ENCODE measurements at regions not wholly inside any gene's neighbourhood (a gene's known extent, or its start where the extent isn't known, plus 50 kb on each side); places are given as distances from the start of the nearest gene placed in this dataset.

- Histone ChIP-seq H3K36me3 (no peaks in the 10 kb centered on the region), H3K9me3 (replicated peaks) (no peaks in the 10 kb centered on the region), H3K4me3 (no peak overlapping the region), H3K4me1 (no peaks in the 10 kb centered on the region), H3K27ac (replicated peaks) (no peak overlapping the region), H3K27me3 (ENCODE audit: low read depth) (peaks cover 12% of the 10 kb centered on the region)
- TF ChIP-seq CTCF (IDR thresholded peaks at IDR 0.05; ENCODE audit: borderline replicate concordance) = no peak
- intact Hi-C loops (cut with micrococcal nuclease) = no loop called here
- no peak for DNase-seq
Observed at GRCh38 chr11:128251140-128251539, 336.2 kb downstream of the ETS1 start.

GRCh38 chr11:128250482-128250881 lies 336.9 kb downstream of the ETS1 start:
- intact Hi-C loops (cut with micrococcal nuclease) = no loop called here
- no peak for DNase-seq

GRCh38 chr11:128246810-128247594 lies 340.4 kb downstream of the ETS1 start:
- Histone ChIP-seq H3K4me3 (no peak overlapping the region), H3K36me3 (no peaks in the 10 kb centered on the region), H3K4me1 (no peaks in the 10 kb centered on the region), H3K9me3 (replicated peaks) (no peaks in the 10 kb centered on the region), H3K27ac (replicated peaks) (peak overlapping the region; percentile 36), H3K27me3 (ENCODE audit: low read depth) (peaks cover 12% of the 10 kb centered on the region)
- DNase-seq = no peak
- intact Hi-C loops (cut with micrococcal nuclease) = no loop called here
- no peak for TF ChIP-seq CTCF (IDR thresholded peaks at IDR 0.05; ENCODE audit: borderline replicate concordance)

More at GRCh38 chr11:128250482-128250881, 336.9 kb downstream of the ETS1 start:
- Histone ChIP-seq H3K9me3 (replicated peaks) (no peaks in the 10 kb centered on the region), H3K36me3 (no peaks in the 10 kb centered on the region), H3K4me1 (no peaks in the 10 kb centered on the region), H3K27me3 (ENCODE audit: low read depth) (peaks cover 12% of the 10 kb centered on the region), H3K27ac (replicated peaks) (no peak overlapping the region), H3K4me3 (no peak overlapping the region)
- no peak for TF ChIP-seq CTCF (IDR thresholded peaks at IDR 0.05; ENCODE audit: borderline replicate concordance)

- DNase-seq = no peak
- Histone ChIP-seq H3K9me3 (replicated peaks) (no peaks in the 10 kb centered on the region), H3K27ac (replicated peaks) (peak overlapping the region; percentile 36), H3K4me3 (no peak overlapping the region), H3K27me3 (ENCODE audit: low read depth) (peaks cover 12% of the 10 kb centered on the region), H3K36me3 (no peaks in the 10 kb centered on the region), H3K4me1 (no peaks in the 10 kb centered on the region)
- intact Hi-C loops (cut with micrococcal nuclease) = no loop called here
- TF ChIP-seq CTCF (IDR thresholded peaks at IDR 0.05; ENCODE audit: borderline replicate concordance) = no peak
Observed at GRCh38 chr11:128246364-128246801, 341.0 kb downstream of the ETS1 start.

- no peak overlapping the region for H3K27ac ChIP-seq (replicated peaks)
- no peak for TF ChIP-seq CTCF (IDR thresholded peaks at IDR 0.05; ENCODE audit: borderline replicate concordance)
- H3K27me3 ChIP-seq (ENCODE audit: low read depth) = peaks cover 12% of the 10 kb centered on the region
- no peak overlapping the region for H3K4me3 ChIP-seq
- H3K36me3 ChIP-seq = no peaks in the 10 kb centered on the region
- H3K9me3 ChIP-seq (replicated peaks) = no peaks in the 10 kb centered on the region
- DNase-seq = no peak
- intact Hi-C loops (cut with micrococcal nuclease) = no loop called here
- no peaks in the 10 kb centered on the region for H3K4me1 ChIP-seq
Observed at GRCh38 chr11:128244871-128245270, 342.5 kb downstream of the ETS1 start.

Data from left ventricle myocardium inferior (tissue), 1 donor.